Astrocyte of the spinal cord (primary cell): ENCODE measurements at regions not wholly inside any gene's neighbourhood (a gene's known extent, or its start where the extent isn't known, plus 50 kb on each side); places are given as distances from the start of the nearest gene placed in this dataset.
A peak's percentile ranks its signal among the peaks of the same experiment; 100 is the strongest.

ENCODE experiments used
- DNase-seq: peaks from one replicate; pipeline ENCODE4 v3.0.0; 2011; ENCODE audit warnings: low read depth, low spot score
- H3K4me3 ChIP-seq: 2 replicates; pipeline ENCODE4 v1.5.1; 2011; ENCODE audit warnings: low read depth, mild to moderate bottlenecking, low read length, moderate library complexity
- in situ Hi-C: cut with HindIII; loops from 2 replicates; pipeline ENCODE4 v1.10.0; 2017; ENCODE audit warnings: low sequenced_read_pairs
- TF ChIP-seq, protein P1 (sequence below): IDR thresholded peaks from 2 replicates; pipeline ENCODE4 v1.5.1; 2012; ENCODE audit warnings: low read depth, mild to moderate bottlenecking, low read length, inconsistent platforms

DNA sequence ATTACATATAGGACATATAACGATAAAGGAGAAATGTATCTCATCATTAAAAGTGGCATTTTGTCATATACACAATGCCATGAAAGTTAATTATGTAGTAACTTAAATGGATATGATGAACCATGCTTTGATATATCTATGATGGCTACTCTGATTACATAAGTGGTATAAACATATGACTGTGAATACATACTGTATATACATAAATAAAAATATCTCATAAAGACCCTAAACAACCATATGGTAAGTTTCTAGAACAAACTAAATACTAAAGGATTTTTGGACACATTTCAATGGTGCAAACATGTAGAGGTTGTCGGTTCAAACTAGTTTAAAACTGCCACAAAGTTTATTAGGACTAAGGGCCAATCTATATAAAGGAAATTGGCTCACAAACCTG, 849.6 kb upstream of the INTU start:
- in situ Hi-C loops = no loop called here
- no peak for DNase-seq
- TF ChIP-seq, protein P1, sequence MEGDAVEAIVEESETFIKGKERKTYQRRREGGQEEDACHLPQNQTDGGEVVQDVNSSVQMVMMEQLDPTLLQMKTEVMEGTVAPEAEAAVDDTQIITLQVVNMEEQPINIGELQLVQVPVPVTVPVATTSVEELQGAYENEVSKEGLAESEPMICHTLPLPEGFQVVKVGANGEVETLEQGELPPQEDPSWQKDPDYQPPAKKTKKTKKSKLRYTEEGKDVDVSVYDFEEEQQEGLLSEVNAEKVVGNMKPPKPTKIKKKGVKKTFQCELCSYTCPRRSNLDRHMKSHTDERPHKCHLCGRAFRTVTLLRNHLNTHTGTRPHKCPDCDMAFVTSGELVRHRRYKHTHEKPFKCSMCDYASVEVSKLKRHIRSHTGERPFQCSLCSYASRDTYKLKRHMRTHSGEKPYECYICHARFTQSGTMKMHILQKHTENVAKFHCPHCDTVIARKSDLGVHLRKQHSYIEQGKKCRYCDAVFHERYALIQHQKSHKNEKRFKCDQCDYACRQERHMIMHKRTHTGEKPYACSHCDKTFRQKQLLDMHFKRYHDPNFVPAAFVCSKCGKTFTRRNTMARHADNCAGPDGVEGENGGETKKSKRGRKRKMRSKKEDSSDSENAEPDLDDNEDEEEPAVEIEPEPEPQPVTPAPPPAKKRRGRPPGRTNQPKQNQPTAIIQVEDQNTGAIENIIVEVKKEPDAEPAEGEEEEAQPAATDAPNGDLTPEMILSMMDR = no peak
- no peak overlapping the region for H3K4me3 ChIP-seq

GRCh38 chr4:126784966-126785580, 847.7 kb upstream of the INTU start:
- TF ChIP-seq, protein P1 = no peak
- no peak overlapping the region for H3K4me3 ChIP-seq
- in situ Hi-C loops = no loop called here
- no peak for DNase-seq

DNA sequence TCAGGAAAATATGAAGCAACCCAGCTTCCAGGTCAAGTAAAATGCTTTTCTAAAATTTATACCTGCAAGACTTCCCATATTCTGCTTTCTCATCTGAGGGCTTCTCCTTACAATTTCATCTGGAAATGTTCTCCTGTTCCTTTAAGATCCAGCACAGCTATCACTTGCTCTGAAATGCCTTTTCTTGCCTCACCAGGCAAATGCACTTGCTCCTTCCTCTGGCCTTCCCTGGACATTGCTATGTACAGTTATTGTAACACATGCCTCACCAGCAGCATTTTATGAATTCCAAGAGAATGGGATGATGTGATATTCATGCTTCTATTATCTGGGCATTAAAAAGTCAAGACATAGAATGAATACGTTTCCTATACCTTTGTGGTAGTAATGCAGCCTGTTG, 842.1 kb upstream of the INTU start:
- DNase-seq = no peak
- in situ Hi-C loops = no loop called here
- no peak overlapping the region for H3K4me3 ChIP-seq
- TF ChIP-seq, protein P1 = no peak

GRCh38 chr4:126794363-126794762, 838.4 kb upstream of the INTU start:
- DNase-seq = peak; percentile 18
- in situ Hi-C loops = no loop called here
- no peak overlapping the region for H3K4me3 ChIP-seq
- TF ChIP-seq, protein P1 = no peak

DNA sequence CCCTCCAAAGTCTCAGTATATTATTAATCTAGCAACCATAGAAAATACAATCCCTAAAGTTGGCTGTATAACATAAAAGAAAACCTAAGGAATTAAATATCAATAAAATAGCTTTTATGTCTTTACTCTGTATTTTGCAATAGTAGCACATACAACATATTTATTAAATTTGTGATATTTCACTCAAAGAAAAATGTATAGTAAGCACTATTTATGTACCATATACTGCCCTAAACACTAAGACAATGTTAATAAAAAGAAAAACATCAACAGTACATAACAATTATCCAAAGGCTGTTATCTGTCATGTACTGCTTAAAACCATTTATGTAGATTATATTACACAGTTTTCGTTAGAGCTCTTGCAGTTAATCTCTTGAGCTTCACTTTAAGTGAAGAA, 834.5 kb upstream of the INTU start:
- TF ChIP-seq, protein P1 = no peak
- no peak overlapping the region for H3K4me3 ChIP-seq
- in situ Hi-C loops = no loop called here
- no peak for DNase-seq

- TF ChIP-seq, protein P1 = no peak
- H3K4me3 ChIP-seq = no peak overlapping the region
- peak; percentile 8 for DNase-seq
- in situ Hi-C loops = no loop called here
Observed at GRCh38 chr4:126799416-126799815, 833.3 kb upstream of the INTU start.
